PC-3 (cell line): ENCODE measurements at regions not wholly inside any gene's neighbourhood (a gene's known extent, or its start where the extent isn't known, plus 50 kb on each side); places are given as distances from the start of the nearest gene placed in this dataset.

Source experiments
- CTCF ChIP-seq: fragments of 300-600 bp; sonication (generic); conservative IDR thresholded peaks from 2 replicates; pipeline ENCODE4 v1.5.1; 2017; ENCODE audit warnings: antibody characterized with exemption, low read depth, mild to moderate bottlenecking, low read length
- EZH2 ChIP-seq: fragments of 300-600 bp; sonication (generic); IDR thresholded peaks from one replicate; pipeline ENCODE4 v1.6.1; 2017; ENCODE audit warnings: antibody characterized with exemption, mild to moderate bottlenecking, low read length; ENCODE audit not compliant: unreplicated experiment

GRCh38 chr2:16568998-16569784 is 96.4 kb downstream of the CYRIA start:
- TF ChIP-seq EZH2 (no peak), CTCF (no peak)
